Dermis blood vessel endothelial cell (primary cell): ENCODE measurements at regions not wholly inside any gene's neighbourhood (a gene's known extent, or its start where the extent isn't known, plus 50 kb on each side); places are given as distances from the start of the nearest gene placed in this dataset.
"Not testable (repeated sequence)": the region's sequence is repeated elsewhere in the genome, so short reads cannot be mapped to it uniquely, and the experiment has no call there.

ENCODE experiments used
- DNase-seq: peaks from one replicate; pipeline ENCODE4 v3.0.0; 2010

DNA sequence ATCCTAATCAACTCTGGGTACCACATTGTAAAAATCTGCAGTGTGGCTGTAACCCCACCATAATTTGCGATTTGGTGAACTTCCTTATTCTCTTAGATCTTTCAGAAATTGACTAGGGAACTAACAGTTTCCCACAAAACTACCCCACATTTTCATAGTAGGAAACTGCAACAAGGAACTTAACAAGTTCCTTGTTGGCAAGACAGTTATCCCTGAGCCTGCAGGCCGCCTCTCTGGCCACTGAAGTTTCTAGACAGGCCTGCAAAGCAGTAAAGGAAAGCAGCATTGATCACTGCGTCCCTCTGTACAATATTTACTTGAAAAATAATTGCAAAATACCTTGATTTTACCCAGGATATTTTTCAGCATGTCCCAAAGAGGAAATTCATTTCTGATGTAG lies 372.9 kb downstream of the ANAPC1 start:
- DNase-seq = not testable (repeated sequence)

DNA sequence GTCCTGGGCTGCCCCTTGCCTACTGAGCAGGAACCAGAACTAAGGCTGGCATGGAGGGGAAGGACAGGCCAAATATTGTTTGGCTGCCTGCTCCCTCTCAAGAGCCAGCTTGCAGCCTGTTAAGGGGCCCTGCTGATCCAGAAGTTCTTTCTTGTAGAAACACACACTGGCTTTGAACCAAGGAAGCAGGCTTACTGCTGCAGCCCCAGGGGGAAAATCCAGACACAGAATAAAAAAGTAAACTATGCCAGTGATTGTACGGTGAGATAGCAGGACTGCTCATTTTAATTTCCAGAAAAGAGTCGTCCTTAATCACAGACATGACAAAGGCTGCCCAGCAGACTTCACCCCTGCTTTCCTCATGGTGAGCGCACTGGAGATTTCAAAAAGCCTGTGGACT lies 371.6 kb downstream of the ANAPC1 start:
- not testable (repeated sequence) for DNase-seq

DNA sequence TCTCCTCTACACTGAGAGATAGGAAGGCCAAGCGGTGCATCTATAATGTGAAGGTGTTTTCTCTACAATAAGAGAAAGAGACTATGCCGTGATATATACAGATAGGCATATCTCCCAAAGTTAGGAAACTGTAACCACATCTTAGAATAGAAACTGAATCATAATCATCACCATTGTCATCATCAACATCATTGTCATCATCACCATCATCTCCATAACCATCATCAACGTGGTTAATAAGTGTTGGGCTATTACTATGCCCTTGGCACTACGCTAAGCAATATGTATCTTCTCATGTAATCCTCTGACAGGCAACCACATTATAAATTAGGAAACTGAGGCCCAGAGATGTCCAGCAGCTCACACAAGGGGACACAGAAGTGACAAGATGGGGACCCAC lies 369.9 kb downstream of the ANAPC1 start:
- not testable (repeated sequence) for DNase-seq

DNA sequence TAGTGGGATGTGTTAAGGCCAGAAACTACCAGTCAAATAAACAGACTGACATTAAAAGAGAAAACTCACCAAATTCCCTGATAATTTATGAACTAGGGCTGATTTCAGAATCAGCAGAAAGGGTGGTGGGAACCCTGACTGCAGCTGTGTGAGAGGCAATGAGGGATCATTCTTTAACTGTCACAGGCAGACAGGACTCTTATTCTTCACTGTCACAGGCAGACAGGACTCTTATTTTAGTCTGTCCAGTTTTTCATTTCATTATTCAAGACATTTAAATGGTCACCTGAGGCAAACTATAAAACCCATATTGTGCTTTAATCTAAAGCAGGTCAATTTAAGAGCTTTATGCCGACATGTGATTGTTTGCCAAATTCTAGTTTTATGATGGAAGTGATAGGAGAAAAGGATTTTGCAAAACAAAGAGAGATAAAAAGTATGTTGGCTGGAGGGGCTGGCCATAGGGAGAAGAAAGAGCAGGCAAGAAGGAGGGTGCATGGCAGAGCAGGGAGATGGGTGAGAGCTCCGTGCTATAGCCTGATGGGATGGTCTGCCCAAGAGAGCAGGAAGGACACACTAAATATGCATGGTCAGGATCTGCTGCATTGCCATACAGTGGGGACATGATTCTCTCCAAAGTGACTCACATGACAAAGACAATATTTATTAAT lies 366.8 kb downstream of the ANAPC1 start:
- not testable (repeated sequence) for DNase-seq

DNA sequence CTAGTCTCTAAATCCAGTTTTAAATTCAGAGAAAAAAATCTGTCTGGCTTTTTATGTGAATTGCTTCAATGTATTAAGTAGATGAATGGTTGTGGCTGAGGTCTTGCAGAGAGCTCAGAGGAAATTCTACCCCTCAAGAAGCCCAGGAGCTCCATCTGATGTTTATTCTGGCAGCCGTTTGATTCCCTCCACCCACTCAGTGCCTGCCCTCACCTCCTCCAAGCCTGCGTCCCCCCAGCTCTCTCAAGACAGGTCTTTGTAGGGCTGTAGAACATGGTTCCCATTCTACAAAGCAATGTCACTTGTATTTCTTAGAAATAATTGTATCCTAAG lies 366.3 kb downstream of the ANAPC1 start:
- not testable (repeated sequence) for DNase-seq

DNA sequence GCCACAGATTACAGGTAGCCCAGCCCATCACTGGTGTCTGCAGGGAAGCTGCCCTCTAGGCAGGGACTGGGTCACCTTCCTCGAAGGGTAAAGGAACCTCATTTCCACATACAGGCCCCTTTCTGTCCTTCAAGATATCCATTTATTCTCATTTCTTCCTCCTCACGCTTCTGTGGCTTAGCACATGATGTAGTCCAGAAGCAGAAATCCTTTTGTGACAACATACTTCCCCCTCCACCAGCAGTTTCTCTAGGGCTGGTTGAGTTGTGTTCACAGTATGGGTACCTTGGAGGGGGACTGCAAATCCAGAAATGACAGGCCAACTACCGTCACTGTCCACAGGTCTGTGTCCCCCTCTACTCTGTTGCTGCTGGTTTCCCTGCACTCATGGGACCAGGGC lies 364.9 kb downstream of the ANAPC1 start:
- DNase-seq = no peak

DNA sequence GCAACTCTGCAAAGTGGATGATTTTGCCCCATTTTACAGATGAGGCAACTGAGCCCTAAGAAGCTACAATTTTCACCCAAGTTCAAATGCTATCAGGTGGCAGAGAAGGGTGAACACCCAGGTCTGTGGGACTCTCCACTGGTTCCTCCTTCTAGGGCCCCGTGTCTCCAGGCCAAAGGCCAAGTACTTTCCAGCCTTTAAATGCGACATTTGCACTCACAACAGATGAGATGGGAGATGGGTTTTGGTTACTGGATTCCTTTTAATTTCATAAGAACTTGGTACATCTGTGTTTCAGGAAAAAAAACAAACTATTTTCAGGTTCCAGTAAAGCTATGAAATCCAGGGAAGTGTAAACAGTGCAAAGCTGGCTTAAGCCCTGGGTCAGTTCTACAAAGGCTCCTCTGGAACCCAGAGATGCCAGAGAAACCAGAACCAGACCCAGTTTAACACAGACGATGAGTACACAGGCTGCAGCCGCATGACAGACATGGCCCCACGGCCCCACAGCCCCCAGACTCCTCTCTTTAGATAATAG lies 361.7 kb downstream of the ANAPC1 start:
- DNase-seq = no peak

DNA sequence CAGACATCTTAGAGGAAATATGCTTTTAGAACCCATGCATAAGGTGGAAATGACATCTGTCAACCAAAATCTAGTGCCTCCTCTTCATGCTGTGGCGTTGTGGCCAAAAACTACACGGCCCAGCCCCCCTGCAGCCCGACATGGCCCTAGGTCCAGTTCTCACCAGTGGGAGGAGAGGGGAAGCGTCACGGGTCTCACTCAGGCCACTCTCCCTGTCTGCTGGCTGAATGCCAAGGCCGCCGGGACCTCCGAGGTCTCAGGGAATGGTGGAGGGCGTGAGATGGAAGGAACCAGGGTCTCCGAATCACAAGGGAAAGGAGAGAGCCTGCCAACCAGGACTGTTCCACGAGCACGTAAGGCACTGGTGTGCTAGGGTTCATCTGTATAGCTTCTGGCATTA lies 361.0 kb downstream of the ANAPC1 start:
- DNase-seq = no peak

DNA sequence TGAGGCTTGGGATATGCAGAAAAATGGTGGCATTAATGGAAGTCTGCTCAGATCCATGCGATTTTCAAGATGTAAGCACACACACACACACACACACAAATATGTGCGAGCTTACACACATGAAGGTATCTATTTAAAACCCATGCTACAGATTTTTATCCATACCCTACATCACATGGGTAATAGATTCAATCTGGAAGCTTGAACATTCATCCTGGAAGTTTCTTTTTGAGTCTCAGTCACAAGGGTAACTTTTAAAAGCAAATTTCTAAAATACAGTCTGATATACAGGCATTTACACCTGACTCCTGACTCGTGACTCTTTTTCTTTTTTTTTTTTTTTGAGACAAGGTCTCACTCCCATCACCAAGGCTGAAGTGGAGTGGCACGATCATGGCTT lies 359.0 kb downstream of the ANAPC1 start:
- DNase-seq = not testable (repeated sequence)

DNA sequence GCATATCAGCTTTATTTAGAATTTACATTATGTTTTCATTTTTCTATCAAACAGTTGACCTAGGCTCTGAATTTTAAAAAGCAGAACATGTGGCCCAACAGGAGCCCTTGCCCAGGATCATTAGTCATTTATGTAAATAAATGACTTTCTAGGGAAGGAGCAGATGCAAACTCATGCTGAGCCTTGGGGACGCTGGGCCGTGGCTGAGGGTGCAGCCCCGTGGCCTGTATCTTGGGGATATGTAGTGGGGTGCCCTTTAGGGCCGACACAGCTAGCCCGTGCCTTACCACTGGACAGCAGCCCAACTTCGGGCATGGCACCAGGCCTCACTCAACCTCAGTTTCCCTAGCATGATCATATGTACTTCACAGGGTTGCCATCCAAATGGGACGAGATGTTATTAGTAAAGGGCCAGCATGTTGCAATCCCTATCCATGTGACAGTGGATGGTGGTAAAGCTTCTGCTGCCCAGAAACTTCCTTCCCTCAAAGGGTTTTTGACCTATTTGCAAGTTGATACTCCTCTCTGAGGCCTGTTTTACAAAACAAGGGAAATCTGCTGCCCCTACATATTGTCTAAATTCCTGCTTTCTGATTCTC lies 357.9 kb downstream of the ANAPC1 start:
- DNase-seq = not testable (repeated sequence)

DNA sequence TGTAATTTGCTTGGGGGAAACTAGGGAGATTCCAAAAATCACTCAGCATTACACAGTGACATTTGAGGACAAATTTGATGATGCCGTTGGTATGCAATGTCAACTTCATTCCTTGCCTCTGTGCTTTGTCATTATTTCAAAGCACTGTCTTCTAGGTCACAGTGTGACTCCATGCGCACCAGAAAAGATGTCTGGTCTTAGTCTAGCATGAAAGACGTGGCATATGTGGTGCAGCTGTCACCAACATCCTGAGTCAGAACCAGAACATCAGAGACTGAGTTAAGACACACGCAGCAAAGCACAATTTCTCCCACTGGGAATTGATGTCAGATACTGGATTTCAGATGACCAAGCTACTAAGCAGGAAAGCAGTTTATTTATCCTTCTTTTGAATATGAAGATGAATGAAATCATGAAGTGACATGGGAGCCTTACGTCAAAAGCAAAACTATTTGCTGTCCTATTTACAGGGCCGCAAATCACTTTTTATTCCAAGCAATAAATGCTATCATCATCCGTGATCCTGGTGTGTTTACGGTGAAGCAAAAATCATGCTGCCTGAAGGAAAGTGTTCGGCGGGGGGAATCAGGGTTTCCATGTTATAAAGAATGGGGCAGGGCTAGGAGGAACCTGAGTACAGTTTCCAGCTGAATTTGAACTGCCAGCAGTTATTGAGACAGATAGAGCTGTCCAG lies 356.1 kb downstream of the ANAPC1 start:
- not testable (repeated sequence) for DNase-seq

DNA sequence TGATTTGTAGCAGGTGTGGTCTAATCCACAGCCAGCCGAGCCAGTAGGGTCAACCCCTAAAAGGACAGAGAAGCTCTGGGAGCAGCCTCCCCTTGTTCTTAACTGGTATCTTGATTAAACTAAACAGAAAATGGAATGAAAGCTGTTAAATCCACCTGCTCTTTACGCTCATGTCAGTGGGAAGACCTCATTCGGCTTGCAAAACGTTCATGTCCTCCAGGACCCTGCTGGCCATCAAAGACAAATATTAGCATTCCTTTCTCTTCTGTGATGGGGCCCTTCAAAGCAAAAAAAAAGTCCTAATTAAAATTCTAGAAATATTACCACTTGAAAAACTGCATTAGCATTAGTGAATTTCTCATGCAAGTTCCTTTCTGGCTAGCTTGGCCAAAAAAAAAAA lies 355.0 kb downstream of the ANAPC1 start:
- not testable (repeated sequence) for DNase-seq

DNA sequence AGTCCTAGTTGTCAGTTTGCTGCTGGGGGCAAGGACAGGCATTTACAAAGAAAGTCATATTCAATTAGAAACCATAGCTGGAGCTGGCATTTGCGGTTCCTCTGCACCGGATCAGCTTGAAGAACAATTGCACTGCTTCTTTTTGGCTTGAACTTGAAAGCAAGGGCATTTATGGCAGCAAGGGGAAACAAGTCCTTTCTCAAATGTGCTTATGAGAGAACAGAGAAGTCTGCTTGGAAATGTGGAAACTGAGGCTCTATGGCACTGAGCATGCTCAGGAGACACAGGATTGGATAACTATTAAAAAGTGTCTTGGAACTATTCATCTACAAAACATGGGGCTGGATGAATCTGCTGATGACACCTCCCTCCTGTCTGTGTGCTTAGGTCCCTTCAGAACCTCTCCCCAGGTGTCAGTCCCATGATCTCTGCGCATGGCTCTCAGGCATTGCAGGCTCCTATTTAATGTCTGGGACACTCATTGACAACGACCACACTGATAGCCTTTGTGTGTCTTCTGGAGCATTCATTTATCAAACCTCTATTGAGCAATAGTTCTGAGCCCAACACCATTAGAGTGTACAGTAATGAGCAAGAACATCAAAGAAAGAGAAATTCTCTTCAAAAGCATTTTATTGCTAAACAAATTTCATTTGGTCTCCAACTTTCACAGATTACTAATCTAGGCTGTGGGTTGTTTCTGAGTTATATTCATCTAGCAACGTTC lies 353.6 kb downstream of the ANAPC1 start:
- not testable (repeated sequence) for DNase-seq

DNA sequence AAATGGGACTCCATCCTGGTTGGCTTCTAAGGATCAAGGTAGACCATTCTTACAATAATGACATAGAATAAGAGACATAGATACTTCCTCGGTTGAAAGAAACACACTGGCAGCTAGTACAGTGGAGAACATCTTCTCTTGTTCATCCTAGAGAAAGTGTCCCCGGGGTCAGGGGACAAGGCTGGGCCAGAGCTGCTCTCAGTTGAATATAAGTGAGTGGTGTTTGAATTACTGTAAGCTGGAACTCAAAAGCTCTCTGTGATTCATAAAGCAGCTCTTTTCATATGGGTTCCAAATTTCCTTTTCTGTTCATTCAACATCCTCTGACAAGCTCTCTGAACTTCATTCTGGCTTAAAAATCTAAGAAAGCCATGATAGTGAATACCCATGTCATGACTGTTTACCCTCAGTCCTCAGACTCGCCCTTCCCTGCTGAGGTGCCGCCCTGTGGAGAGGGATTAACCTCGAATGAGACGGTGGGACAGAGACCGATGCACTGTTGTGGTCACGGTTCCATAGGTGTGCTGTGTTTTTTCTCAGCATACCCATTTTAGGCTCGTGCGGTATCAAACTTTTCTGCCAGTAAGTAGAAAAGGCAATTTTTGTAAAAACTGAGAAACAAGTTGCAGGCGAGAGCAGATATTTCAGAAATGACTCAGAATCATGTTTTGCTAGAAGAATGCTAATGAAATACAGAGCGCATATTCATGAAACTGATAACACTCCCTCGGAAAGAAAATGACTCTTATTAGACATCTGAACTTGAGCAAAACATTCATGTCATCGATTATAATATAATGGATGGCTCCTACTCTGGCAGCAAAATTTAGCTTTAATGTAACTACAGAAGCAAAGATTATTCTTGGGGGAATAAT lies 351.1 kb downstream of the ANAPC1 start:
- DNase-seq = not testable (repeated sequence)

DNA sequence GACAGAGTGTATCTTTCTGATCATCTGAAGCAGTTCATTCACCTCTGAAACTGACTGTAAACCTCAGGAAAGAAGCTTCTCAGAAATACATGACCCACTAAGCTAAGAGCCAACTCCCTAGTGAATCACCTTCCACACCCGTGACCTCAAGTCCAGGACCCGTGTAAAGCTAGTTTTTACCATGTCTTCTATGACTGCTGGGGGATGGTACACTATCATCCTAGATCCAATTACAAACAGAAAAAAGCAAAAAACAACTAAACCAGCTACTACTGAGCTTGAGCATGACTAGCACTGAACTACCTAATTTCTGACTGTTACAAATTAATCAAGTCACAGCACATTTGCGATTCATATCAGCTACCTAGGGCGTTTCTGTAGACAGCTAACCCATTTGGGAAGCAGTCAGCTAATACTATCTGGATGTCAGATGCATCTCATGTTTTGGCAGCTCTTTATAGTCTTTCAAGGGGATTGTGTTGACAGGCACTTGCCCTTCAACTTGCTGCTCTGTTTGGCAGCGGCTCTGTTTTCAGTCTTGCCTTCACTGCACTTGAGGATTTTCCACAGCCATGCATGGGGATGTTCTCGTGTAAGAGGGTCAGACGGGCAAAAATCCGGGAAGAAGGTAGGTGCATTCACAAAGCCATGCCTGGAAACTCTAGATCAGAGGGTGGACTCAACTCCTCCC lies 350.3 kb downstream of the ANAPC1 start:
- DNase-seq = not testable (repeated sequence)

DNA sequence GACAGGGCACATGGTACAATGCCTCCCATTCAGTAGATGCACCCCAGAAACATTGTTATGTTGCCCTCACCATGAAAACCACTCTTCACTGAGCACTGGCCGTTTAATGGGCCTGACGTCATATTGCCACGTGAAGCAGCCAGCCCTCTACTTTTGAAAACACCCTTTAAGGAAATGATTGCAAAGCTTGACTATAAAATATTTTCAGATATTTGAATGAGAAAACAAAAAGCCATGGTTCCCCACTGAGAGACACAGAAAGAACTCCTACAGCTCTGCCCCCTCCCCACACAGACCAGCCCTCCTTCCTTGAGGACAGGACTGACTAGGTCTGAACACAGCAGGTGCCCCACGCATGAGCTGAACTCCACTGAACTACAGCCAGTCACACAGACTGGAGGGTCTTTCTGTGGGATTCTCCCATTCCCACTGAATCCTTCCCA lies 349.1 kb downstream of the ANAPC1 start:
- no peak for DNase-seq

DNA sequence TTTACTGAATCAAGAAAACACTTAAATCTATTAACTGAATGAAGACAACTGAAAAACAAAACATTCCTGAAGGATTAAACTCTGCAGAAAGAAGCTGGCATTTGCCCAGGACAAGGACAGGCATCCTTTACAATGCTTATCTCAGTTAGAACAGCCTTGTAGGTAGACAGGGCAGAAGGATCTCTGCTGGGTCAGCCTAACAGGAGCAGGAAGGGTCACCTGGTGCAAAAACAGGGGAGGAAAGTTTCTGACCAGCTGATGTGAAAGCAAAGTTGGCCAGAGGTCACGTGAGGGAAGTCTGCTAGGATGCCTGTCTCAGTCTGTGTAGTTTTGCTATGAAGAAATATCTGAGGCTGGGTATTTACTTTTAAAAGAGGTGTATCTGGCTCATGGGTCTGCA lies 348.6 kb downstream of the ANAPC1 start:
- DNase-seq = peak; percentile 38

DNA sequence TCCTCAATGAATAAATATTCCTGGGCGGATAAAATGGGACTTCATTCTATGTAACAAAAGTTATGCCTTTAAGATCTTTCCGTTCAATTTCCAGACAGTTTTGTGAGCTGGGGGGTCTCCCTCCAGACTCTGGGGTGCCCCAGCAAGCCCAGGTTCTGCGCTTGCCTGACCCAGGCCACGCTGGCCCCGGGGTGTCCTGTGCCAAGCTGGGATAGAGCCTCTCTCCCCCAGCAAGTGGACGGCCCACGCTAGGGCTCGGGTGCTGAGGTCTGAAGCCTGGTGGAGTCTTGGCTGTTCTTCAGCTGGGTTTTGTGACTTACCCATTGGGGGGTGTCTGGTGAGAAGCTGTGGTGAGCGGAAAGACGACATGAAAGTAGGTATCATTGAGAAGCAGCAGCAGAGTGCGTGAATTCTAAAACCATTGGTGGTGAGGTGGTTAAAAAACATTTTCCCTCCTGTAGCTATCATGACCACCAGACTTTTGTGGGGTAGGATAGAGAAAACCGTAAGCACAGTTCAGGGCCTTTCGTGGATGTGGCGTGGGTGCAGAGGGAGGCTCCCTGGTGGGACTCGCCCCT lies 346.8 kb downstream of the ANAPC1 start:
- no peak for DNase-seq

DNA sequence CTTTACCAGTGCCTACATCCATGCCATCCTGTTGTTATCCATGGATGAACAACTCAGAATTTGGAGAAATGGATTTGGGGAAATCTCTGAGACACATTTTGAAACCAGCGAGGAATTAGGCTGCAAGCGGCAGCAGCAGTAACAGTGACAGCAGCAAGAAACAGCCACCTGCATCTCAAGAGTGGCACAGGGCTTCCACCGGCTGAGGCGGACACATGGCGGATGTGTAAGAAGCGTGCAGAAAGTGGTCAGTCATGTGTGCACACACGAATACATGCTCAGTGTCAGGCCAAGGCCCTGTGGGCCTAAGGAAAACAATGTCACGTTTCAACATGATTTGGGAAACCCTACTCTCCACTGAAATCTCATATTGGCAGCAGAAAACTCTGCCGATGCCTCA lies 344.0 kb downstream of the ANAPC1 start:
- DNase-seq = not testable (repeated sequence)

DNA sequence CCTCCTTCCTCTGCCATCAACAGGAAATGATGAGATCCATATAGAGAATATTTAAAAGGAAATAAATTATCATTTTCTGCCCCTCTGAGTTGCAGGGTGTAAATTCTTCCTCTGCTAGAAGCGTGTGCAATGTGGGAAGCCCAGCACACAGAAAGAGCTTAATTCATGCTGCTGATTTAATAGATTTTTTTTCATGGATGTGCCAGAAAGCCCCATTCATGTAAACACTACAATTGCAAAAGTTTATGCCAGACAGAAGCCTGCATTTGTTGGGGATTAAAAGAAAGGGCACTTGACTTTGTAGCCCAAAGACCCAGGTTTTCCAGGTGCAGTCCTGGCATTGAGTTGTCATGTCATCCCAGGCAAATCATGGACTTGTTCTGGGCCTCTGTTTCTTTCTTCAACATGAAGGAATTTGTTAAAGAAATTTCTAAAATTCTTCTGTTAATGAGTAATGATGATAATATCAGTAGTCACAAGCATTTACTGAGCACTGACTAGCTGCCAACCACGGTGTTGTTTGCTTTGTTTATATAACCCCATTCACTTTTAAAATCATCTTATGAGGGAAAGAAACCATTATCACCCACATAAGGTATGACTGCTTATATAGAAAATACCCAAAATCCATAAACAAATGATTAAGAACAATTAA lies 341.7 kb downstream of the ANAPC1 start:
- peak; percentile 54 for DNase-seq
